Kidney (tissue), 13 donors: ENCODE measurements at regions not wholly inside any gene's neighbourhood (a gene's known extent, or its start where the extent isn't known, plus 50 kb on each side); places are given as distances from the start of the nearest gene placed in this dataset.

Experiments
- DNase-seq, 5 donors: peaks; one replicate each; pipeline ENCODE4 v3.0.0-alpha.2; 2013 to 2020
- FAIRE-seq: peaks from 2 replicates; lab custom pipeline; 2012; peaks lifted over from hg19 to GRCh38; lab: Jason Lieb, UNC
- H3K27ac ChIP-seq, 2 donors: one replicate each; pipeline ENCODE4 v1.7.0; 2013; ENCODE audit warnings: low read depth in 2 of 2, low read length in 2 of 2, inconsistent platforms in 1 of 2
- H3K27me3 ChIP-seq: one replicate; pipeline ENCODE4 v1.7.1; 2013; ENCODE audit warnings: low read length, inconsistent platforms; ENCODE audit not compliant: control insufficient read depth, insufficient read depth
- H3K36me3 ChIP-seq, 3 donors: one replicate each; pipeline versions ENCODE4 v1.7.0 to v1.7.1; 2013; ENCODE audit warnings: low read length in 3 of 3, control low read depth in 1 of 3, inconsistent platforms in 1 of 3; ENCODE audit not compliant: insufficient read depth in 3 of 3, control insufficient read depth in 2 of 3
- H3K4me1 ChIP-seq, 3 donors: one replicate each; pipeline versions ENCODE4 v1.7.0 to v1.7.1; 2013; ENCODE audit warnings: low read length in 3 of 3, inconsistent platforms in 1 of 3, low read depth in 1 of 3; ENCODE audit not compliant: control insufficient read depth in 2 of 3, insufficient read depth in 2 of 3
- H3K4me3 ChIP-seq, 3 donors: one replicate each; pipeline versions ENCODE4 v1.7.0 to v1.8.1; 2013; ENCODE audit warnings: low read length in 3 of 3, control low read depth in 1 of 3, inconsistent platforms in 1 of 3
- H3K9ac ChIP-seq, 3 donors: one replicate each; pipeline versions ENCODE4 v1.7.0 to v1.7.1; 2013; ENCODE audit warnings: low read length in 3 of 3, control low read depth in 1 of 3, inconsistent platforms in 1 of 3
- H3K9me3 ChIP-seq, 3 donors: one replicate each; pipeline versions ENCODE4 v1.7.0 to v1.7.1; 2013; ENCODE audit warnings: low read length in 3 of 3, control low read depth in 1 of 3, inconsistent platforms in 1 of 3; ENCODE audit not compliant: control insufficient read depth in 2 of 3, insufficient read depth in 1 of 3
- intact Hi-C: fragments of 100-400 bp; cut with DNase I; formaldehyde crosslinking; loops from one replicate; pipeline ENCODE4 v1.11.1; 2022
- TF ChIP-seq, protein P1 (sequence below): IDR thresholded peaks from 3 replicates; pipeline ENCODE4 v1.5.1; 2012; ENCODE audit warnings: mild to moderate bottlenecking, moderate library complexity, borderline replicate concordance; ENCODE audit not compliant: insufficient read depth; ENCODE audit errors: extremely low read depth
- donor health status: control.
- donor health status: control.
- donor health status: control.
- donor health status: control.
- donor health status: control.
- donor health status: DM: yes; HTN: yes; CAD: no.
- donor health status: Normal renal cell carcinoma (clear cell type).

DNA sequence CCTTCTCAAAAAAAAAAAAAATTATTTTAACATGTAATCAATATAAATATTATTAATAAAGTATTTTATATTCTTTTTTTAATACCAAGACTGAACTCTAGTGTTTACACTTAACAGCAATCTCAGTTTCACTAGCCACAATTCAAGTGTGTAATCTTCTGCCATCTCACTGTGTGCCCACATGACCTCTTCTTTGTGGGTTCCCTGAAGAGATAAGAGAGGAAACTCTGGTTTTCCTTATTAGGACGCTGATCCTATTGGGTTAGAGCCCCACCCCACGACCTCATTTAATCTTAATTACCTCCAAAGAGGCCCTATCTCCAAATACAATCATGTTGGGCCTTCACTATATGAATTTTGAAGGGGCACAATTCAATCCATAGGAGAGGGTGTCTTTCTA is 177.6 kb downstream of the STK31 start:
- no peak for FAIRE-seq
- H3K9ac ChIP-seq = no peak overlapping the region
- TF ChIP-seq, protein P1, sequence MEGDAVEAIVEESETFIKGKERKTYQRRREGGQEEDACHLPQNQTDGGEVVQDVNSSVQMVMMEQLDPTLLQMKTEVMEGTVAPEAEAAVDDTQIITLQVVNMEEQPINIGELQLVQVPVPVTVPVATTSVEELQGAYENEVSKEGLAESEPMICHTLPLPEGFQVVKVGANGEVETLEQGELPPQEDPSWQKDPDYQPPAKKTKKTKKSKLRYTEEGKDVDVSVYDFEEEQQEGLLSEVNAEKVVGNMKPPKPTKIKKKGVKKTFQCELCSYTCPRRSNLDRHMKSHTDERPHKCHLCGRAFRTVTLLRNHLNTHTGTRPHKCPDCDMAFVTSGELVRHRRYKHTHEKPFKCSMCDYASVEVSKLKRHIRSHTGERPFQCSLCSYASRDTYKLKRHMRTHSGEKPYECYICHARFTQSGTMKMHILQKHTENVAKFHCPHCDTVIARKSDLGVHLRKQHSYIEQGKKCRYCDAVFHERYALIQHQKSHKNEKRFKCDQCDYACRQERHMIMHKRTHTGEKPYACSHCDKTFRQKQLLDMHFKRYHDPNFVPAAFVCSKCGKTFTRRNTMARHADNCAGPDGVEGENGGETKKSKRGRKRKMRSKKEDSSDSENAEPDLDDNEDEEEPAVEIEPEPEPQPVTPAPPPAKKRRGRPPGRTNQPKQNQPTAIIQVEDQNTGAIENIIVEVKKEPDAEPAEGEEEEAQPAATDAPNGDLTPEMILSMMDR = no peak
- DNase-seq = no peak
- no peaks in the 10 kb centered on the region for H3K27me3 ChIP-seq
- no peak overlapping the region for H3K27ac ChIP-seq
- no peaks in the 10 kb centered on the region for H3K9me3 ChIP-seq
- no peak overlapping the region for H3K4me3 ChIP-seq
- intact Hi-C loops = no loop called here
- H3K36me3 ChIP-seq = no peaks in the 10 kb centered on the region
- H3K4me1 ChIP-seq = no peaks in the 10 kb centered on the region

DNA sequence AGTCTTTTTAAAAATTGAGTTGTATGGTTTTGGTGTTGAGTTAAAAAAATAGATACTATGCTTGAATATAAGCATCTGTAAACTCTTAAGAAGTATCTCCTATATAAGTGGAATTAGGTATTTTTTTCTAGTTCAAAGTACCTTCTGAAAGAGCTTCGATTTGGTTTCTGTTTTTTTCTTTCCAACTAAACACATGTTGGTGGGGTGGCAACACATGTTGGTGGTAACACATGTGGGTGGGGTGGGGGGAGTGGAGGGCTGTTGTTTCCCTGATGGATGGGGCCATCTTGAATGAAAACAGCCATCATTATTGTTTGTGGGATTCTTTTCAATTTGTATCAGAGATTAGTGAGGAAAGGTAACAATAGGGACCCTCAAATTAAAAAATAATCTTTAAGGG is 178.9 kb downstream of the STK31 start:
- no peak for FAIRE-seq
- Histone ChIP-seq H3K4me3 (no peak overlapping the region), H3K36me3 (no peaks in the 10 kb centered on the region), H3K9ac (no peak overlapping the region), H3K9me3 (no peaks in the 10 kb centered on the region), H3K27me3 (no peaks in the 10 kb centered on the region), H3K4me1 (no peaks in the 10 kb centered on the region), H3K27ac (no peak overlapping the region)
- no peak for DNase-seq
- intact Hi-C loops = no loop called here
- TF ChIP-seq, protein P1 = no peak

DNA sequence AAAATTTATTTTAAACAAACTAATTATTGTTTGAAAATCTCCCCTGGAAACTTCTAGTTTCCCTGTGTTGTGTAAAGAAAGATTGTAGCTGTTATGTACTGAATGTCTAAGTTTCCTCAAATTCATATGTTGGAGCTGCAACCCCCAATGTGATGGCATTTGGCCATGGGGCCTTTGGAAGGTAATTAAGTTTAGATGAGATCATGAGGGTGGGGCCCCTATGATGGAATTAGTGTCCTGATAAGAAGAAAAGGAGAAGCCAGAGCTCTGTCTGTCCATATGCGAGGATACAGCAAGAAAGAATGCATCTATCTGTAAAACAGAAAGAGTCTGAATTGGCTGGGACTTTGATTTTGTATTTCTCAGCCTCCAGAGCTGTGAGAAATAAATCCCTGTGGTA is 179.5 kb downstream of the STK31 start:
- no peaks in the 10 kb centered on the region for H3K36me3 ChIP-seq
- H3K27me3 ChIP-seq = no peaks in the 10 kb centered on the region
- H3K4me1 ChIP-seq = no peaks in the 10 kb centered on the region
- FAIRE-seq = no peak
- intact Hi-C loops = no loop called here
- DNase-seq = no peak
- H3K9ac ChIP-seq = no peak overlapping the region
- H3K4me3 ChIP-seq = no peak overlapping the region
- no peaks in the 10 kb centered on the region for H3K9me3 ChIP-seq
- H3K27ac ChIP-seq = no peak overlapping the region
- TF ChIP-seq, protein P1 = no peak

GRCh38 chr7:23892019-23892418 is 182.0 kb downstream of the STK31 start:
- Histone ChIP-seq H3K4me3 (no peak overlapping the region), H3K9me3 (no peaks in the 10 kb centered on the region), H3K9ac (no peak overlapping the region), H3K27me3 (no peaks in the 10 kb centered on the region), H3K4me1 (no peaks in the 10 kb centered on the region), H3K36me3 (no peaks in the 10 kb centered on the region), H3K27ac (no peak overlapping the region)
- intact Hi-C loops = no loop called here
- no peak for FAIRE-seq
- TF ChIP-seq, protein P1 = no peak
- no peak for DNase-seq
